HAP-1 (cell line): ENCODE measurements at regions not wholly inside any gene's neighbourhood (a gene's known extent, or its start where the extent isn't known, plus 50 kb on each side); places are given as distances from the start of the nearest gene placed in this dataset.

Source experiments
- DNase-seq, 2 experiments: peaks; one replicate each; pipeline ENCODE4 v3.0.0-alpha.2; 2016 to 2020; ENCODE audit warnings: low spot score in 2 of 2
- H3K27me3 ChIP-seq: fragments of 250-450 bp; sonication (Bioruptor Pico); 2 replicates; pipeline ENCODE4 v1.5.1; 2020; ENCODE audit warnings: low read depth, mild to moderate bottlenecking, moderate library complexity
- H3K36me3 ChIP-seq: fragments of 250-450 bp; sonication (Bioruptor Pico); replicated peaks from 2 replicates; pipeline ENCODE4 v1.5.1; 2020; ENCODE audit warnings: mild to moderate bottlenecking
- H3K4me1 ChIP-seq: fragments of 250-450 bp; sonication (Bioruptor Pico); 2 replicates; pipeline ENCODE4 v1.5.1; 2020; ENCODE audit warnings: mild to moderate bottlenecking
- H3K4me3 ChIP-seq: fragments of 250-450 bp; sonication (Bioruptor Pico); 2 replicates; pipeline ENCODE4 v1.5.1; 2020; ENCODE audit warnings: mild to moderate bottlenecking, moderate library complexity
- H3K9me3 ChIP-seq: fragments of 250-450 bp; sonication (Bioruptor Pico); 2 replicates; pipeline ENCODE4 v1.5.1; 2020; ENCODE audit warnings: mild to moderate bottlenecking, moderate library complexity
- in situ Hi-C: fragments of 300-500 bp; cut with MboI; formaldehyde crosslinking; loops from 3 replicates; pipeline ENCODE4 v1.14.3; 2020; ENCODE audit warnings: low sequenced_read_pairs, inconsistent platforms, mixed read lengths

DNA sequence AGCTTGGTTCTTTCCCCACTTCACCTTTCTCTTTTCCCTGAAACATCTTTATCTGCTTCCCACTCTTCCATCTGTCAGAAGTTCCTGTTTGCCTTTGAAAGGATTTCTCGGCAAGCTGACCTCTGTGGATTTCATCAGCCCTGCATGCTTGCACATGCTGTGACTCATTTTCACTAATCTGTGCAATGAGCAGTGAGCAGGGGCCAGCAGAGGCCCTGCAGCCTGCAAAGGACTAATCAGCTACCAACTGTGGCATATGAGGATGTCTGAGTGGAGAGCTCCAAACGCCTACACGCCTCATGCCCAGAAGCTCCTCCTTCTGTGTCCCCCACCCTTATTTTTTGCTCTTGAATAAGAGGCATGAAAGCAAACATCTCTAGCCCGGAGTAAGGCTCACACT lies 333.0 kb upstream of the SEMA6D start:
- DNase-seq: no peak

DNA sequence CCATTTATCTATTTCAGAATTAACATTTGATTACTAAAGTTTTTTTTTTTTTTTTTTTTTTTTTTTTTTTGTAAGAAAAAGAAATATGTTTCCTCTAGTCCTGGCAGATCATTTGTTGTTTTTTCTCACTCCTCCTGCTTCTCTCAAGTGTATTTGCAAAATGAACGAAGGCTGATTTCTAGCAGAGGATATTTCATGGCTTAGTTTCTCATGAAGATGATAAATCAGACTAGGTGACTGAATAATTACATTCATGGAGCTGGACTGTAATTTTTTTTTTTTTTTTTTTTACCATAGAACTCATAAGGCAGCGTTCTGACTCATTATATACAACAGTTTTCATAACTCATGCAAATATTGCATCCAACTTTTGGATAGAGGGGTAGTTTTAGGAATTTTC lies 332.5 kb upstream of the SEMA6D start:
- in situ Hi-C loops: no loop called here
- Histone ChIP-seq H3K9me3 (no peaks in the 10 kb centered on the region), H3K4me3 (no peak overlapping the region), H3K4me1 (no peaks in the 10 kb centered on the region), H3K27me3 (no peaks in the 10 kb centered on the region), H3K36me3 (no peaks in the 10 kb centered on the region)
- no peak for DNase-seq

More for the DNA sequence above, 333.0 kb upstream of the SEMA6D start:
- no peaks in the 10 kb centered on the region for H3K27me3 ChIP-seq
- H3K4me3 ChIP-seq: no peak overlapping the region
- H3K4me1 ChIP-seq: no peaks in the 10 kb centered on the region
- H3K9me3 ChIP-seq: no peaks in the 10 kb centered on the region
- H3K36me3 ChIP-seq: no peaks in the 10 kb centered on the region
- in situ Hi-C loops: no loop called here

DNA sequence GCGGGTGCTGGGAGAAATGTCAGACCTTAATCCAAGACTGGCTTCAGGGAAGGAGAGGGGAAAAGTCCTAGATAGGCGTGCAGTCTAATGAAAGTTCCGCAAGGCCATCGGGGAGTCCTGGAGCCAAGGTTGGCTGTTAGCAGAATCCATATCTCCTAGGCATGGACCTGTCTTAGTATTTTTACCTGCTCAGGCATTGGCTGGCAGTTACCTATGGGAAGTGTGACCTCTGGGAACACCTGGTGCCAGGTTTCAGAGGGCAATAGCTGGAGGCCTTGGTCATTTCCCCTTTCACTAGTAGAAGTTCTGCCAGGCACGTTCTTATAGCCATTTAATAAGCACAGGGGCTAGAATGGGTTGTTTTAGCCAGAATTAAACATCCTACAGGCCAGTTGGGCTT lies 330.8 kb upstream of the SEMA6D start:
- no peak for DNase-seq
- H3K4me1 ChIP-seq: no peaks in the 10 kb centered on the region
- H3K9me3 ChIP-seq: no peaks in the 10 kb centered on the region
- H3K4me3 ChIP-seq: no peak overlapping the region
- H3K27me3 ChIP-seq: no peaks in the 10 kb centered on the region
- in situ Hi-C loops: no loop called here
- no peaks in the 10 kb centered on the region for H3K36me3 ChIP-seq

DNA sequence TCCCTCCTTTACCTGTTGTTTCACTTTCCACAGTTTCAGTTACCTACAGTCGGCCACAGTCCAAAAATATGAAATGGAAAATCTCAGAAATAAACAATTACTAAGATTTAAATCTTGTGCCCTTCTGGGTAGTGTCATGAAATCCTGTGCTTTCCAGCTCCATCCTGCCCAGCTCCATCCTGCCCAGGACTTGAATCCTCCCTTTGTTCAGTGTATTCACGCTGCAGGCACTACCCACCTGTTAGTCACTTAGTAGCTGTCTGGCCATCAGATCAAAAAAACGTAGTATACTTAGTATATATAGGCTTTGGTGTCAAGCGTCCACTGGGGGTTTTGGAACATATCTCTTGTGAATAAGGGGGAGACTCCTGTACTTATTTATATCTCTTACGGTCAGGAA lies 329.0 kb upstream of the SEMA6D start:
- no peak for DNase-seq
- Histone ChIP-seq H3K4me1 (no peaks in the 10 kb centered on the region), H3K9me3 (no peaks in the 10 kb centered on the region), H3K36me3 (no peaks in the 10 kb centered on the region), H3K27me3 (no peaks in the 10 kb centered on the region), H3K4me3 (no peak overlapping the region)
- in situ Hi-C loops: no loop called here

DNA sequence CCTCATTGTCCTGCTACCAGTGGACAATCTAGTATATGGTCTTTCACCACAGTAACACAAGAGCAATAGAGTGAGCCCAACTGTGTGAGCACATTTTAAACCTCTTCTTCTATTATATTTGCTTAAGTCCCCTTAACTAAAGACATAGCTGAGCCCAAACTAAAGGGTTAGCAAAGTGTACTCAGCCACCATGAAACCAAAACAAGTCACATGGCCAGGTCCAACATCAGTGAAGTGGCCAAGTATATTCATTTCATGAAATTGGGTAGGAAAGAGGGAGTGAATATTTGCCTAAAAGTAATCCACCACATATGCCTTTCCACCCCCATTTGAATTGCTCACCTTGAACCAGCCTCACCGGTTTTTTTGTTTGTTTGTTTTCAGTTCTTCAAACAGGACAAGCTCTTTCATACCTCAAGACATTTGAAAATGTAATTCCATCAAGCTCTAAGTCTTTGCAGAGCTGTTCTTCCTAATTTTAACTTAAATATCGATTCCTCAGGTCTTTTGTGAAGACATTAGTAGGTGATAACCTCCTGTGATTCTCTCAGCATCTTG lies 327.0 kb upstream of the SEMA6D start:
- no peaks in the 10 kb centered on the region for H3K9me3 ChIP-seq
- DNase-seq: no peak
- no peaks in the 10 kb centered on the region for H3K27me3 ChIP-seq
- H3K36me3 ChIP-seq: no peaks in the 10 kb centered on the region
- no peak overlapping the region for H3K4me3 ChIP-seq
- H3K4me1 ChIP-seq: no peaks in the 10 kb centered on the region
- in situ Hi-C loops: no loop called here

DNA sequence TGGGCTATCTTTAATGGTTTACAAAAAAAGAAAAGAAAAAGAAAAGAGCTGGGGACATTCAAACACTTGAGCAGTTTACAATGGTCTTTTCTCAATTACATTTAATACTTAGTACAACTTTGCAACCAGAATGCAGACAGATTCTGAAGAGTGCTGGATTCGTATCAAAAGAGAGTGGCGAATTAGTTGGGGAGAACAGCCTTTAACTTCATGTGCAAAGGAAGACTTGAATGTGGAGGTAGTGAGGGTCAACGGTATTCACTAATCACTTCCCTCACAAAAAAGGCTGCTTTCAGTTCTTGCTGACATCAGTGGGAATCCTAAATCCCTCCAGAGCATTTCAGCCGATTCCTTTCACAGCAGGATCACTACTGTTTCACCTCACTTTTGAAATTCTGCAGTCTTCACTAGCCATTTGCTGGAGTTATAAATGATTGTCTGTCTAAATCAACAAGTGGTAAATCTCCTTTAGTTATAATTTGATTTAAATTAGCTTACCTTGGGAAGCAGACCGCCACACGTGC lies 323.0 kb upstream of the SEMA6D start:
- Histone ChIP-seq H3K9me3 (no peaks in the 10 kb centered on the region), H3K27me3 (no peaks in the 10 kb centered on the region), H3K36me3 (no peaks in the 10 kb centered on the region), H3K4me3 (no peak overlapping the region), H3K4me1 (no peaks in the 10 kb centered on the region)
- in situ Hi-C loops: no loop called here
- no peak for DNase-seq

DNA sequence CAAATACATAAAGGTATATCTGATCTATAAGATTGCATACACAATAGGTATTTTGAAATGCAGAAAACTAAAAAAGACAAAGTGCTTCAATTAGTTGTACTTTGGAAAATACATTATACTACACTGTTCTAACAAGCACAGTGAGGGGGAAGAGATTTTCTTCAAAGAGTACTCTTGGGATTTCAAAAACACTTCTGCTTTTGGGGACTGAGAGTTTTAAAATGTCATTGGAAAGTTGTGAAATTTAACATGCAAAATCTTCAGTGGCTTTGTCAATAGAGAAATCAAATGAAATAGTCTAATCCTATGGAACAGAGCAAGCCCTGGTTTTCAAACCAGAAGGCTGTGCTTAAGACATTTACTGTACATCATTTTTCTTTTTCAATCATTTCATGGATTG lies 322.2 kb upstream of the SEMA6D start:
- H3K4me3 ChIP-seq: no peak overlapping the region
- no peak for DNase-seq
- no peaks in the 10 kb centered on the region for H3K36me3 ChIP-seq
- no peaks in the 10 kb centered on the region for H3K4me1 ChIP-seq
- H3K27me3 ChIP-seq: no peaks in the 10 kb centered on the region
- in situ Hi-C loops: no loop called here
- H3K9me3 ChIP-seq: no peaks in the 10 kb centered on the region

DNA sequence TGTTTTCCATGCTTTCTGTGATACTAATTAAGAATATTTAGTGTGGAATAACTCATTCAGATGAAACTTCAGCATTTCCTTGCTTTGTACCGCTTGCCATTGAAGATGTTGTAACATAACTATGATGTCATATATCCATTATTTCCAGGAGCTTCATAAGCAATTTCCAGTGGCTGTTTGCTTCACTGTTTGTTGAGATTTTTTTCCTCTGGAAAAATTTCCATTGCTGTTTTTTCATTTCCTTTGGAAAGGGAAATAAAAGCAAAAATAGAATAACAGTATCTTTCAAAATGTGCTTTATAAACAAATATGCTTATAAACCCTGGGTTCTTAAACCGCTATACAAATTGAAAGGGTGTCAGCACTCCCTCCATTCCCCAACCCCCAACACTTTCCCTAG lies 319.6 kb upstream of the SEMA6D start:
- in situ Hi-C loops: no loop called here
- H3K4me1 ChIP-seq: no peaks in the 10 kb centered on the region
- no peak for DNase-seq

DNA sequence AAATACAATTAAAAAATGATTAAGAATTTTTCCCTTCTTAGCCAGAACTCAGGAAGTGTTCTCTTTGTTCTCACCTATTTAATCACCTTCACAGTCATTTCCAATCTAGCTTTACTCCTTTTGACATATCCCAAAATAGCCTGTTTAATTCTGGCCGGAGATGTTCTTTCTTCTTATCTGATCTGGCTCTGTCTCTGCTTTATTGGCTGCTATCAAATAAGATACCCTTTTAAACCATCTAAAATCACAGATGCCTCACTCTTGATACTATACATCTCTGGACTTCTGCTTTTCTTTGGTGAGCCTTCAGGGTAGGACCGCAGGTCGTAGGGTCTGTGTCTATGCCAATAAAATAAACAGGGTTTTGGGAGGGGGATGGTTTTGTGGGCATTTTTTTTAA lies 319.2 kb upstream of the SEMA6D start:
- Histone ChIP-seq H3K4me3 (no peak overlapping the region), H3K27me3 (0 out of 2 replicates have a peak, but pooled peaks cover 4% of the 10 kb centered on the region), H3K4me1 (no peaks in the 10 kb centered on the region), H3K36me3 (no peaks in the 10 kb centered on the region), H3K9me3 (no peaks in the 10 kb centered on the region)
- no peak for DNase-seq
- in situ Hi-C loops: no loop called here

More for the DNA sequence above, 319.6 kb upstream of the SEMA6D start:
- no peaks in the 10 kb centered on the region for H3K36me3 ChIP-seq
- H3K4me3 ChIP-seq: no peak overlapping the region
- no peaks in the 10 kb centered on the region for H3K9me3 ChIP-seq
- H3K27me3 ChIP-seq: 0 out of 2 replicates have a peak, but pooled peaks cover 4% of the 10 kb centered on the region

DNA sequence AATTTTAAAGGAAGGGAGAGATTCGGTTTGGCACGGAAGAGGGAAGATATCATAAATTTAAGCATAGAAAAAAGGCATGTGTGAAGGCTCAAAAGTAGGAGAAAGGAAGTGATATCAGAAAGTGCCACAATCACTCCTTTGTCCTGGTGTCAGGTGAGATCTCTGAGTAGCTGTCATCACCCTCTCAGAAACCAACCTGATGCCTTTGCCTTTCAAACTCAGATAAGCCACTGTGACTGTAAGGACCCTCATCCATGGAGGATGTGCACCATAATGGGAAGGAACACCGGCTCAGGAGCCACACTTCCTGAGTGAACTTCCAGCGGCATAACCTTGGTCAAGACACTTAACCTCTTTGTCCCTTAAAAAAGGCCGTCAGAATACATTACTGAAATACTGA lies 318.7 kb upstream of the SEMA6D start:
- Histone ChIP-seq H3K9me3 (no peaks in the 10 kb centered on the region), H3K4me1 (no peaks in the 10 kb centered on the region), H3K4me3 (no peak overlapping the region), H3K27me3 (0 out of 2 replicates have a peak, but pooled peaks cover 4% of the 10 kb centered on the region), H3K36me3 (no peaks in the 10 kb centered on the region)
- DNase-seq: no peak
- in situ Hi-C loops: no loop called here

DNA sequence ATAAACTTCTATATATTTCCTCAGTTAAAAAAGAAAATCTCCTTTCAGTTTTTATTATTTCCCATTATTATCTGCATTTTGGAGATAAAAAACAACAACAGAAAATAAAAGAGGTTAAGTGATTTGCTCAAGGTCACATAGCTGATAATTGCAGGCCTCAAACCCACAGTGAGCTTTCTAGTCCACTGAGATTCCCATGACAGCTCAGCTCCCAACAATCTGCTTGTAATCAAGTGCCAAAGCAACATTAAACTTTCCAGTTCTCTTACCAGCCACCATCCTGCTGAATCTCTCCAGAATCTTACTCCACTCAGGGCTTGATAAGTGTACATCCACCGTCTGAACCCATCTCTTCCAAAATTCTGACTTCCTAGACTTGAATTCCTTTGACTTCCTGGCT lies 318.2 kb upstream of the SEMA6D start:
- 0 out of 2 replicates have a peak, but pooled peaks cover 4% of the 10 kb centered on the region for H3K27me3 ChIP-seq
- in situ Hi-C loops: no loop called here
- H3K4me1 ChIP-seq: no peaks in the 10 kb centered on the region
- no peak for DNase-seq
- no peak overlapping the region for H3K4me3 ChIP-seq
- no peaks in the 10 kb centered on the region for H3K36me3 ChIP-seq
- H3K9me3 ChIP-seq: no peaks in the 10 kb centered on the region

DNA sequence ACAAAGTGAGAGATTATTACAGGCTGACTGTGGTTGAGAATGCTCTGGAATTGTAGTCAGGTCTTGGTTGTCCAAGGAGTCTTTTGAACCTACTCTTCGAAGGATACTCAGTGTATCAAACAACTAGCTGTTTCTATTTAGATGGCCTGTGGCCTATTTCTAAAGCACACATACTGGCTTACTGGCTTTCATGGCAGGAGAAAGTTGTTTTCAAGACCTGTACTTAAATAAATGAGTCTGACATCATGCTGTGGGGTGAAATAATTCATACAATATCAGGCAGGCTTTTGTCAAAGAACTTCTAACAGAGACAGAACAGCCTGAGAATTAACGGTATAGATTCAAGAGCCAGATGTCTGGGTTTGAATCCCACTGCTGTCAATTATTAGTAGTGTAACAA lies 316.7 kb upstream of the SEMA6D start:
- Histone ChIP-seq H3K4me3 (no peak overlapping the region), H3K9me3 (no peaks in the 10 kb centered on the region), H3K4me1 (no peaks in the 10 kb centered on the region), H3K36me3 (no peaks in the 10 kb centered on the region), H3K27me3 (0 out of 2 replicates have a peak, but pooled peaks cover 4% of the 10 kb centered on the region)
- in situ Hi-C loops: no loop called here
- DNase-seq: no peak

DNA sequence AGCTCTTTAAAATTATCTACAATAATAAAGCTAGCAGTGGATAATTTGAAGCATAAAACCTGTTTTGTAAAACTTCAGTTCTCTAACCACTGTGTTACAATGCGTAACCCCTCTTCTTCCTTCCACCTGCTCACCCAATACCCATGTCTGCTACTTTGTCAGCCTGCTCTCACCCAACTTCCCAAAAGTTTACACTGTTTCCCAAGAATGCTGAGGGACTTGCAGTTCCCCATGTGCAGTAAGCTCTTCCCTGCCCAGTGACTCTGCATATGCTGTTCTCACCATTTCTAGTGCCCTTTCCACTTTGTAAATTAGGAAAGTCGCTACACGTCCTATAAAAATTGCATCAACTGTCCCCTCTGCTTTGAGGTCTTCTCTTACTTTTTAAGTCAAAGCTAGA lies 315.9 kb upstream of the SEMA6D start:
- Histone ChIP-seq H3K27me3 (0 out of 2 replicates have a peak, but pooled peaks cover 4% of the 10 kb centered on the region), H3K9me3 (no peaks in the 10 kb centered on the region), H3K4me1 (no peaks in the 10 kb centered on the region), H3K36me3 (no peaks in the 10 kb centered on the region), H3K4me3 (no peak overlapping the region)
- DNase-seq: no peak
- in situ Hi-C loops: no loop called here

DNA sequence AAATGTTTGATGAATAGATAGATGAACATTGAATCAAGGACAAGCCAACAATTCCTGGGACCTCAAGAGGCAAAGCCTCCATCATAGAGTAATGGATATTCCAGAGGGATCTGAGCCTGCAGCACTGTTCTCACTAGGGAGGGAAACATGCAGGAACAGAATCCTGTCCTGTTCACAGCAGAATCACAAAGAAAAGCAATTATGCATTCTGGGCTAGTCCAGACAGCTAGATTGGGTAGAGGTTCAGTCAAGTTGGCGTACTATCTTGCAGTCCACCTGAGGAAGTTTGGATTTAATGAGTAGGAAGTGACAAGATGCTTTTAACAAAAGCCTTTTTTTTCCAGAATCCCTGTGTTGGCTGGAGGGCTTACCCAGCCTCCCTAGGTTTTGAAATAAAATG lies 314.5 kb upstream of the SEMA6D start:
- H3K4me3 ChIP-seq: no peak overlapping the region
- DNase-seq: no peak
- no peaks in the 10 kb centered on the region for H3K36me3 ChIP-seq
- H3K27me3 ChIP-seq: 0 out of 2 replicates have a peak, but pooled peaks cover 4% of the 10 kb centered on the region
- in situ Hi-C loops: no loop called here
- H3K9me3 ChIP-seq: no peaks in the 10 kb centered on the region
- H3K4me1 ChIP-seq: no peaks in the 10 kb centered on the region

DNA sequence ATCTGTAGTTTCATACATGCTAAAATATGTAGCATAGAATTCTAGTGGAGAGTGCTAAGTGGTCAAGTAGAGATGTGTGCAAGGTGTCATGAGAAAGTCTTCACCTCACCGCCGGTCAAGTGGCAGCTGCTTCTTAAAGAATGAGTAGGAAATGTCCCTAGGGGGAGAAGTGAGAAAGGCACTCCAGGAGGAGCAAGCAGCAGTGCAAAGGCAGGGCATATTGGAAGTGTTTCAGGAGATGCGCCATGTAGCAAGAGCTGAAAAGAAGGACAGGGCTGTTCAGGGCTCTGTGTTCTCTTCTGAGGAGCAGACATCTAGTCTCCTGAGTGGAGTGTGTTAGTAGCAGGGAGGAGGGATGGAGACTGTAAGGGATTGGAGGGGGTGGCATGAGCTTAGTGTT lies 312.4 kb upstream of the SEMA6D start:
- 0 out of 2 replicates have a peak, but pooled peaks cover 4% of the 10 kb centered on the region for H3K27me3 ChIP-seq
- H3K36me3 ChIP-seq: no peaks in the 10 kb centered on the region
- no peak for DNase-seq
- H3K4me3 ChIP-seq: no peak overlapping the region
- in situ Hi-C loops: no loop called here
- H3K9me3 ChIP-seq: no peaks in the 10 kb centered on the region
- no peaks in the 10 kb centered on the region for H3K4me1 ChIP-seq
